Esophagus squamous epithelium (tissue), 5 donors: ENCODE measurements at regions not wholly inside any gene's neighbourhood (a gene's known extent, or its start where the extent isn't known, plus 50 kb on each side); places are given as distances from the start of the nearest gene placed in this dataset.

Experiments
- DNase-seq: peaks from one replicate; lab custom pipeline; 2025; lab: John Stamatoyannopoulos, UW
- H3K27ac ChIP-seq, 4 donors: fragments of 200-600 bp; sonication (generic); one replicate each; pipeline ENCODE4 v1.5.1; 2016 to 2019; ENCODE audit warnings: mild to moderate bottlenecking in 1 of 4
- H3K27me3 ChIP-seq, 4 donors: fragments of 200-600 bp; sonication (generic); 1 replicate in 3 of 4; 2 replicates in 1 of 4; pipeline versions ENCODE4 v1.5.1 to v1.6.0; 2017 to 2021; ENCODE audit warnings: antibody characterized with exemption in 1 of 4
- H3K36me3 ChIP-seq, 3 donors: fragments of 200-600 bp; sonication (generic); one replicate each; pipeline ENCODE4 v1.5.1; 2016 to 2019
- H3K4me1 ChIP-seq, 3 donors: fragments of 200-600 bp; sonication (generic); one replicate each; pipeline ENCODE4 v1.5.1; 2017 to 2019
- H3K4me3 ChIP-seq, 4 donors: fragments of 200-600 bp; sonication (generic); 1 replicate in 3 of 4; 2 replicates in 1 of 4; pipeline ENCODE4 v1.5.1; 2016 to 2019; ENCODE audit warnings: mild to moderate bottlenecking in 2 of 4, moderate library complexity in 1 of 4
- H3K9me3 ChIP-seq, 3 donors: fragments of 200-600 bp; sonication (generic); one replicate each; pipeline ENCODE4 v1.5.1; 2016 to 2019
- POLR2A ChIP-seq, 4 donors: fragments of 450-650 bp; IDR thresholded peaks; one replicate each; pipeline ENCODE4 v1.6.1; 2017; ENCODE audit warnings: antibody characterized with exemption in 4 of 4, mild to moderate bottlenecking in 4 of 4, moderate library complexity in 3 of 4
- WGBS, 2 donors: methylation state at CpG; one replicate each; pipeline ENCODE4 v1.1.5; 2018; 5-methylcytosine and 5-hydroxymethylcytosine counted together
- intact Hi-C: fragments of 100-400 bp; cut with DNase I; formaldehyde crosslinking; loops from one replicate; pipeline ENCODE4 v1.15.0; 2022
- TF ChIP-seq, protein P1 (sequence below), 6 experiments: fragments of 450-650 bp in 4 of 6; fragments of 200-600 bp in 2 of 6; sonication (generic) in 2 of 6; IDR thresholded peaks; one replicate each; pipeline ENCODE4 v1.5.1; 2016 to 2019; ENCODE audit warnings: antibody characterized with exemption in 6 of 6, mild to moderate bottlenecking in 4 of 6, moderate library complexity in 4 of 6
- donor health status: DM: yes; HTN: yes; CAD: no.

DNA sequence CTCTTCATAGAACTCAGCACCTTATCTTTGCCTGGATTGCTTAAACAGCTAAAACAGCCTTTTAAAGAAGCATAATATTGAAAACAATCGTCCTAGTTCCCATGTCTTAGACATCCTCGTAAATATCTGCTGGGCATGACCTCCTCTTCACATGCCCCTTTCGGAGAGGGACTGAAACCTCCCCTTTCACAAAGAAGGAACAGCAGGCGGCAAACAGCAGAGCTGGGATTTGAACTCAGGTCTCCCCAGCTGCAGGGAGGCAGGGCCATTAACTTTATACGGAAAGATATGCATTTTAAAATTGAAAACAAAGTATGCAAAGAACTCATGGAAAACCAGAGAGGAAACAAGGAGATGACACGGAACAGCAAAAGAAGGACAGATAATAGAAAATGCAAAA, 249.9 kb downstream of the FOXL1 start:
- peaks cover 0 to 80% (median 0%) of the 10 kb centered on the region in 4 donors for H3K27me3 ChIP-seq

DNA sequence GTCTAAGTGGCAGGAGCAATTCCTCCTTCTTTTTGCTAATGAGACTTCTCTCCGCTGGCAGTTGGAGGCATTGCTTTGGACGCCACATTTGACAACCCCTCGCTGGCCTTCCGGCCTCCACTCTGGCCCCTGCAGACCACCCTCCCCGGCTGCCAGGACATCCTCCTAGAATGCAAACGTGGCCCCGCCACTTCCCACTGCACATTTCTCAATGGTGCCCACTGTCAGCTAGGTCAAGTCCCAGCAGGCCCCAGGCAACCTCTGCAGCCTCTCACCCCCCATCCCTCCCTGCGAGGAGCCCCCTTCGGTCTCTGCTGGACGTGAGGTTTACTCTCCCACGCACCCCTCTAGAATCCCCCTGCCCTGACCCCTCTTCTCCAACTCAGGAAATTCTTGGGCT, 250.3 kb downstream of the FOXL1 start:
- TF ChIP-seq POLR2A (IDR thresholded peaks at IDR 0.05): no peak
- TF ChIP-seq, protein P1, sequence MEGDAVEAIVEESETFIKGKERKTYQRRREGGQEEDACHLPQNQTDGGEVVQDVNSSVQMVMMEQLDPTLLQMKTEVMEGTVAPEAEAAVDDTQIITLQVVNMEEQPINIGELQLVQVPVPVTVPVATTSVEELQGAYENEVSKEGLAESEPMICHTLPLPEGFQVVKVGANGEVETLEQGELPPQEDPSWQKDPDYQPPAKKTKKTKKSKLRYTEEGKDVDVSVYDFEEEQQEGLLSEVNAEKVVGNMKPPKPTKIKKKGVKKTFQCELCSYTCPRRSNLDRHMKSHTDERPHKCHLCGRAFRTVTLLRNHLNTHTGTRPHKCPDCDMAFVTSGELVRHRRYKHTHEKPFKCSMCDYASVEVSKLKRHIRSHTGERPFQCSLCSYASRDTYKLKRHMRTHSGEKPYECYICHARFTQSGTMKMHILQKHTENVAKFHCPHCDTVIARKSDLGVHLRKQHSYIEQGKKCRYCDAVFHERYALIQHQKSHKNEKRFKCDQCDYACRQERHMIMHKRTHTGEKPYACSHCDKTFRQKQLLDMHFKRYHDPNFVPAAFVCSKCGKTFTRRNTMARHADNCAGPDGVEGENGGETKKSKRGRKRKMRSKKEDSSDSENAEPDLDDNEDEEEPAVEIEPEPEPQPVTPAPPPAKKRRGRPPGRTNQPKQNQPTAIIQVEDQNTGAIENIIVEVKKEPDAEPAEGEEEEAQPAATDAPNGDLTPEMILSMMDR (IDR thresholded peaks at IDR 0.05): no peak
- no peaks in the 10 kb centered on the region for H3K9me3 ChIP-seq
- no peaks in the 10 kb centered on the region for H3K4me1 ChIP-seq
- no peak for DNase-seq
- intact Hi-C loops: no loop called here
- H3K27me3 ChIP-seq: peaks cover 0 to 76% (median 0%) of the 10 kb centered on the region in 4 donors
- no peak overlapping the region for H3K27ac ChIP-seq
- no peaks in the 10 kb centered on the region for H3K36me3 ChIP-seq
- 69 to 76% methylated on average over 10 to 11 of the region's 11 CpGs for WGBS, 2 donors
- H3K4me3 ChIP-seq: no peak overlapping the region

More for the DNA sequence above, 249.9 kb downstream of the FOXL1 start:
- Histone ChIP-seq H3K27ac (no peak overlapping the region), H3K4me3 (no peak overlapping the region), H3K4me1 (no peaks in the 10 kb centered on the region), H3K9me3 (no peaks in the 10 kb centered on the region), H3K36me3 (no peaks in the 10 kb centered on the region)
- TF ChIP-seq POLR2A (IDR thresholded peaks at IDR 0.05): no peak
- TF ChIP-seq, protein P1 (IDR thresholded peaks at IDR 0.05): no peak
- WGBS, 2 donors: 70 to 87% methylated on average over 4 to 6 of the region's 6 CpGs
- intact Hi-C loops: no loop called here
- DNase-seq: no peak

DNA sequence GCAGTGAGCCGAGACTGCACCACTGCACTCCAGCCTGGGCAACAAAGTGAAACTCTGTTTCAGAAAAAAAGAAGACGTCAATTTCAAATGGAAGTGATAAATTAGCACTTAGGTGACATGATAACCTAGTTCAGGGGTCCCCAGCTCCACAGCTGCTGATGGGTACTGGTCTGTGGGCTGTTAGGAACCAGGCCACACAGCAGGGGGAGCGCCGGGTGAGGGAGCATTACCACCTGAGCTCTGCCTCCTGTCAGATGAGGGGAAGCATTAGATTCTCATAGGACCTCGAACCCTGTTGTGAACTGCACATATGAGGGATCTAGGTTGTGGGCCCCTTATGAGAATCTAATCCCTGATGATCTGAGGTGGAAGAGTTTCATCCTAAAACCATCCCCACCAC, 253.0 kb downstream of the FOXL1 start:
- Histone ChIP-seq H3K27ac (no peak overlapping the region), H3K4me1 (no peaks in the 10 kb centered on the region), H3K27me3 (peaks cover 0 to 49% (median 0%) of the 10 kb centered on the region in 4 donors), H3K36me3 (no peaks in the 10 kb centered on the region), H3K4me3 (no peak overlapping the region), H3K9me3 (no peaks in the 10 kb centered on the region)
- no peak for DNase-seq
- 80 to 91% methylated on average over 5 of the region's 5 CpGs for WGBS, 2 donors
- intact Hi-C loops: no loop called here
- no peak for TF ChIP-seq POLR2A (IDR thresholded peaks at IDR 0.05)
- TF ChIP-seq, protein P1 (IDR thresholded peaks at IDR 0.05): no peak

DNA sequence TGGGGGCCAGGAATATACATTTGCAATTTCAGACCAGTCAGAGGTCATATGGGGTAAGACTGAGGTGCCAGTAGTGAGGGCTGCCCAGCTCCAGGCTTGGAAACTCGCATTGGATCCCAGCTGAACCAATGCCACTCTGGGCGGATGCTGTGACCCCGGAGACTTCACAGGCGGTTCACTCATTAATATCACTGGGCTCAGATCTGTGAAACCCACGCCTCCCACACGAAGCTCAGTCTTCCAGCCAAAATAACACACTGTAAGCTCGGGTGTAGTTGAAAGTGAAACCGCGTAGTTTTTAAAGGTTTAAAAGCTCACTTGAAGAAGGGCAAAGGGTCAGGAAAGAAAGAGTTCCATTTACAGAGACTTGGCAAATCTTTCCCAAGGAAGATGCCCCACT, 254.8 kb downstream of the FOXL1 start:
- intact Hi-C loops: no loop called here
- peaks cover 0 to 4% (median 0%) of the 10 kb centered on the region in 3 donors for H3K4me1 ChIP-seq
- DNase-seq: no peak
- no peak for TF ChIP-seq POLR2A (IDR thresholded peaks at IDR 0.05)
- TF ChIP-seq, protein P1 (IDR thresholded peaks at IDR 0.05): no peak
- peak overlapping the region in 1 of 4 donors; percentile 14 for H3K4me3 ChIP-seq
- peaks cover 0 to 32% (median 0%) of the 10 kb centered on the region in 4 donors for H3K27me3 ChIP-seq
- H3K27ac ChIP-seq: no peak overlapping the region
- H3K36me3 ChIP-seq: no peaks in the 10 kb centered on the region
- 20 to 35% methylated on average over 3 to 6 of the region's 9 CpGs for WGBS, 2 donors
- H3K9me3 ChIP-seq: no peaks in the 10 kb centered on the region

DNA sequence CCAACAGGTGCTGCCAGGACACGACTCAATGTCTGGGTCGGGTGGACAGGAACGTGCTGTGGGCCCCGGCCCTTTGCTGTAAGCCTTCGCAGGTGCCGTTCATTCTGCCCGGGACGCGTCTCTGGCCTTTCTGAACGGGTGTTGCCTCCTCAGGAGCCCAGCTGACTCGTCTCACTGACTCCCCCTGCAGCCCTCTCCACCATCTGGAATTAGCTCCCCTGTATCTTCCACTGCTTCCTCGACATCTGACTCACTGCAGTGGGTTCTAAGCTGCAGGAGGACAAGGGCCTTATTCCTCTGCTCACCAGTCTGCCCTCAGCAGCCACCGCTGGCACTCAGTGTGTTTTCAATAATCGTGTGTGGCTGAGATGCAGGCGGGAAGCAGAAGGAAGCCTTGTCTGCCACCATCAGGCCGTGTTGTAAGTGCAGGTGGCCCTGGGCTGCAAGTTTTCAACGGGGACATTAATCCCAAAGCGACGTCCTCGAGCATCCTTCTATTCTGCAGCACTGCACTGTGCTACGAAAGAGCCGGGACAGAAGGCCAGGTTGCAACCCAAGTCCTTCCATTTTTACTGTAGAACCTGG, 256.2 kb downstream of the FOXL1 start:
- WGBS, 2 donors: 70 to 75% methylated on average over 10 to 13 of the region's 22 CpGs
- intact Hi-C loops: no loop called here
- no peak for DNase-seq

More for the DNA sequence above, 256.2 kb downstream of the FOXL1 start:
- TF ChIP-seq, protein P1 (IDR thresholded peaks at IDR 0.05): peak in 1 of 6 experiments; percentile 5
- TF ChIP-seq POLR2A (IDR thresholded peaks at IDR 0.05): no peak
- Histone ChIP-seq H3K27ac (no peak overlapping the region), H3K27me3 (peaks cover 0 to 17% (median 0%) of the 10 kb centered on the region in 4 donors), H3K4me1 (peaks cover 0 to 4% (median 0%) of the 10 kb centered on the region in 3 donors), H3K9me3 (no peaks in the 10 kb centered on the region), H3K36me3 (no peaks in the 10 kb centered on the region), H3K4me3 (no peak overlapping the region)
